SK-N-SH treated with all-trans-retinoic acid at 6 μM for 48 hours (cell line): ENCODE measurements at regions not wholly inside any gene's neighbourhood (a gene's known extent, or its start where the extent isn't known, plus 50 kb on each side); places are given as distances from the start of the nearest gene placed in this dataset.

Source experiments
- ARNTL ChIP-seq: fragments of 450-650 bp; formaldehyde crosslinking; IDR thresholded peaks from 2 replicates; pipeline ENCODE4 v1.5.0; 2020; ENCODE audit warnings: low read depth, mild to moderate bottlenecking, moderate library complexity, borderline replicate concordance
- ESRRG ChIP-seq: fragments of 250-450 bp; sonication (Bioruptor Pico); IDR thresholded peaks from 2 replicates; pipeline ENCODE4 v1.6.1; 2021; ENCODE audit warnings: mild to moderate bottlenecking
- GLIS3 ChIP-seq: fragments of 250-450 bp; sonication (Bioruptor Pico); IDR thresholded peaks from 2 replicates; pipeline ENCODE4 v1.5.0; 2020; ENCODE audit warnings: mild to moderate bottlenecking, moderate library complexity
- OSR1 ChIP-seq: fragments of 250-450 bp; sonication (Bioruptor Pico); IDR thresholded peaks from 2 replicates; pipeline ENCODE4 v1.8.0; 2022; ENCODE audit warnings: moderate library complexity, mild to moderate bottlenecking, inconsistent platforms
- RARB ChIP-seq: fragments of 250-450 bp; sonication (Bioruptor Pico); IDR thresholded peaks from 2 replicates; pipeline ENCODE4 v1.8.0; 2021; ENCODE audit warnings: mild to moderate bottlenecking, moderate library complexity
- TOX ChIP-seq: fragments of 250-450 bp; sonication (Bioruptor Pico); IDR thresholded peaks from 2 replicates; pipeline ENCODE4 v1.8.0; 2021; ENCODE audit warnings: mild to moderate bottlenecking, moderate library complexity, borderline replicate concordance
- ZFP3 ChIP-seq: fragments of 250-450 bp; sonication (Bioruptor Pico); IDR thresholded peaks from 2 replicates; pipeline ENCODE4 v1.5.0; 2020; ENCODE audit warnings: mild to moderate bottlenecking, moderate library complexity
- ZFP30 ChIP-seq: fragments of 450-650 bp; formaldehyde crosslinking; IDR thresholded peaks from 2 replicates; pipeline ENCODE4 v1.5.0; 2022; ENCODE audit warnings: mild to moderate bottlenecking, moderate library complexity
- ZNF565 ChIP-seq: fragments of 450-650 bp; formaldehyde crosslinking; conservative IDR thresholded peaks from 2 replicates; pipeline ENCODE4 v1.5.0; 2020; ENCODE audit warnings: low read depth, mild to moderate bottlenecking, moderate library complexity
- TF ChIP-seq, protein P1 (sequence below): fragments of 250-450 bp; sonication (Bioruptor Pico); IDR thresholded peaks from 2 replicates; pipeline ENCODE4 v1.8.0; 2020; ENCODE audit warnings: mild to moderate bottlenecking, moderate library complexity, borderline replicate concordance

DNA sequence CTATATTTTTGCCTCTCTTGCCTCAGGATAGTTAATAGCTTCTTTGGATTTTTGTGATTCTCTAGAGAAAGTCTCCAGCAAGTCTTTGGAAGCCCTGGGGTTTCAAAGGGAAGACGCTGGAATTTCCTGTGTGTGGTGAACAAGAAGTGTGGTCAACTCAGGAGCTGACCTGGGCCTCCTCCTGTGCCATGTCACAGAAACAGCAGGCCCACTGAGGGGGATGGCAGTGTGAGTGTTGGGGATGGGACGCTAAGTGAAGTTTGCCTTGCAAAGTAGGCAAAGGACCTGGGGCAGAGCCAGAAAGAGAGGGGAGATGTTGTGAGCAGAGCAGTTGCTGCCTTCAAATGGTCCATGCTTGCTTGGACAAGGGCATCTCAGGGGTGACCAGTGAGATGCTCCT lies 226.3 kb downstream of the DMRT2 start:
- TF ChIP-seq TOX (CRISPR knock-in tag), result no peak
- TF ChIP-seq, protein P1, sequence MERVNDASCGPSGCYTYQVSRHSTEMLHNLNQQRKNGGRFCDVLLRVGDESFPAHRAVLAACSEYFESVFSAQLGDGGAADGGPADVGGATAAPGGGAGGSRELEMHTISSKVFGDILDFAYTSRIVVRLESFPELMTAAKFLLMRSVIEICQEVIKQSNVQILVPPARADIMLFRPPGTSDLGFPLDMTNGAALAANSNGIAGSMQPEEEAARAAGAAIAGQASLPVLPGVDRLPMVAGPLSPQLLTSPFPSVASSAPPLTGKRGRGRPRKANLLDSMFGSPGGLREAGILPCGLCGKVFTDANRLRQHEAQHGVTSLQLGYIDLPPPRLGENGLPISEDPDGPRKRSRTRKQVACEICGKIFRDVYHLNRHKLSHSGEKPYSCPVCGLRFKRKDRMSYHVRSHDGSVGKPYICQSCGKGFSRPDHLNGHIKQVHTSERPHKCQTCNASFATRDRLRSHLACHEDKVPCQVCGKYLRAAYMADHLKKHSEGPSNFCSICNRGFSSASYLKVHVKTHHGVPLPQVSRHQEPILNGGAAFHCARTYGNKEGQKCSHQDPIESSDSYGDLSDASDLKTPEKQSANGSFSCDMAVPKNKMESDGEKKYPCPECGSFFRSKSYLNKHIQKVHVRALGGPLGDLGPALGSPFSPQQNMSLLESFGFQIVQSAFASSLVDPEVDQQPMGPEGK, result no peak
- TF ChIP-seq OSR1 (CRISPR knock-in tag), result no peak
- TF ChIP-seq RARB (CRISPR knock-in tag), result no peak
- TF ChIP-seq GLIS3 (CRISPR knock-in tag), result no peak
- no peak for TF ChIP-seq ESRRG (CRISPR knock-in tag)
- no peak for TF ChIP-seq ARNTL (CRISPR knock-in tag)
- TF ChIP-seq ZNF565 (CRISPR knock-in tag), result no peak
- no peak for TF ChIP-seq ZFP3
- no peak for TF ChIP-seq ZFP30 (CRISPR knock-in tag)
